ENCODE measurements at regions not wholly inside any gene's neighbourhood (a gene's known extent, or its start where the extent isn't known, plus 50 kb on each side); places are given as distances from the start of the nearest gene placed in this dataset.

- no peak for DNase-seq
Measured at GRCh38 chr19:29401712-29402421, 123.9 kb upstream of the VSTM2B start.

- DNase-seq, result no peak
Measured at GRCh38 chr19:29402563-29402962, 123.2 kb upstream of the VSTM2B start.

GRCh38 chr19:29404015-29404414 is 121.8 kb upstream of the VSTM2B start:
- no peak for DNase-seq

GRCh38 chr19:29404951-29405727 is 120.7 kb upstream of the VSTM2B start:
- no peak for DNase-seq

- DNase-seq, result no peak
Measured at GRCh38 chr19:29405728-29405995, 120.1 kb upstream of the VSTM2B start.

- no peak for DNase-seq
Measured at GRCh38 chr19:29409076-29409862, 116.5 kb upstream of the VSTM2B start.

- DNase-seq, result no peak
Measured at GRCh38 chr19:29410601-29411000, 115.2 kb upstream of the VSTM2B start.

- no peak for DNase-seq
Measured at GRCh38 chr19:29411113-29411581, 114.6 kb upstream of the VSTM2B start.

GRCh38 chr19:29413435-29413834 is 112.4 kb upstream of the VSTM2B start:
- DNase-seq, result no peak

- no peak for DNase-seq
Measured at GRCh38 chr19:29415507-29415906, 110.3 kb upstream of the VSTM2B start.

- no peak for DNase-seq
Measured at GRCh38 chr19:29417048-29417447, 108.7 kb upstream of the VSTM2B start.

GRCh38 chr19:29418201-29418600 is 107.6 kb upstream of the VSTM2B start:
- DNase-seq, result no peak

- no peak for DNase-seq
Measured at GRCh38 chr19:29420065-29420464, 105.7 kb upstream of the VSTM2B start.

GRCh38 chr19:29420482-29421195 is 105.2 kb upstream of the VSTM2B start:
- no peak for DNase-seq

- no peak for DNase-seq
Measured at GRCh38 chr19:29421196-29421545, 104.6 kb upstream of the VSTM2B start.

GRCh38 chr19:29422047-29422446 is 103.7 kb upstream of the VSTM2B start:
- no peak for DNase-seq

- DNase-seq, result no peak
Measured at GRCh38 chr19:29422486-29423085, 103.2 kb upstream of the VSTM2B start.

- no peak for DNase-seq
Measured at GRCh38 chr19:29428071-29428470, 97.7 kb upstream of the VSTM2B start.

GRCh38 chr19:29429021-29429420 is 96.8 kb upstream of the VSTM2B start:
- no peak for DNase-seq

GRCh38 chr19:29429581-29429980 is 96.2 kb upstream of the VSTM2B start:
- DNase-seq, result no peak

GRCh38 chr19:29431332-29431731 is 94.5 kb upstream of the VSTM2B start:
- no peak for DNase-seq

- DNase-seq, result no peak
Measured at GRCh38 chr19:29432677-29433076, 93.1 kb upstream of the VSTM2B start.

- DNase-seq, result no peak
Measured at GRCh38 chr19:29436591-29437103, 89.1 kb upstream of the VSTM2B start.

Data from hematopoietic multipotent progenitor cell treated with erythropoietin and hydrocortisone succinate and interleukin-3 and kit ligand, for 8 days (in vitro differentiated cells).